ENCODE measurements at regions not wholly inside any gene's neighbourhood (a gene's known extent, or its start where the extent isn't known, plus 50 kb on each side); places are given as distances from the start of the nearest gene placed in this dataset.
"Not testable (repeated sequence)": the region's sequence is repeated elsewhere in the genome, so short reads cannot be mapped to it uniquely, and the experiment has no call there.

DNA sequence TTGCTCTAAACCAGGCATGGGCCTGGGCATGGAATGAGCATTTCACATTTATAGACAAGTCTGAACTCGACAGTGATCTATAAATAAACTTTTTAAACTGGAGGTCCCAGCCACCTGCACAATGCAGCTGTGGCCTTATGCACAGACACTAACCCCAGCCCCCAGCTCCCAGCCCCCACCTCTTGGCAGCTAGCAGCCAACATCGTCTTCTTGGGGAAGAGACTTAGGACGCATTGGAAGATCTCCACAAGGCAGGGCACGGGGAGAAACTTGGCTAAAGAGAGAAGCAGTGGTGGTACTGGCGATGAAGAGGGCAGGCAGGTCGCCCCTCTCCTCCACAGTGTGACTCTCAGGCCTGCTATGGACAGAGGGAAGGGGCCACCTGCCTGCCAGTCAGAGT, 213.2 kb downstream of the ANAPC1 start:
- no peak for DNase-seq
- Histone ChIP-seq H3K4me1 (ENCODE audit: insufficient read depth, low read length) (no peaks in the 10 kb centered on the region), H3K27me3 (ENCODE audit: control insufficient read depth in 1 of 2, insufficient read depth in 2 of 2, low read length in 2 of 2) (no peaks in the 10 kb centered on the region), H3K36me3 (ENCODE audit: insufficient read depth, low read length) (no peaks in the 10 kb centered on the region), H3K4me3 (ENCODE audit: low read length) (no peak overlapping the region), H3K27ac (ENCODE audit: low read depth in 1 of 2, low read length in 2 of 2) (no peak overlapping the region), H3K9me3 (ENCODE audit: control insufficient read depth in 1 of 2, insufficient read depth in 1 of 2, low read length in 2 of 2) (peaks cover 0 to 4% of the 10 kb centered on the region in 2 experiments)
- ChIA-PET POLR2A (no interaction called here), CTCF (no interaction called here)
- no peak for ATAC-seq (ENCODE audit: poor library complexity)
- H3K4me1 Mint-ChIP-seq (ENCODE audit: low read depth): no peaks in the 10 kb centered on the region
- H3K27me3 Mint-ChIP-seq: no peaks in the 10 kb centered on the region
- no peaks in the 10 kb centered on the region for H3K36me3 Mint-ChIP-seq (ENCODE audit: low read depth)
- no peaks in the 10 kb centered on the region for H3K9me3 Mint-ChIP-seq
- intact Hi-C loops (cut with DNase I, micrococcal nuclease): no loop called here
- no peak overlapping the region for H3K4me3 Mint-ChIP-seq
- H3K27ac Mint-ChIP-seq: no peak overlapping the region
- TF ChIP-seq, protein P1, sequence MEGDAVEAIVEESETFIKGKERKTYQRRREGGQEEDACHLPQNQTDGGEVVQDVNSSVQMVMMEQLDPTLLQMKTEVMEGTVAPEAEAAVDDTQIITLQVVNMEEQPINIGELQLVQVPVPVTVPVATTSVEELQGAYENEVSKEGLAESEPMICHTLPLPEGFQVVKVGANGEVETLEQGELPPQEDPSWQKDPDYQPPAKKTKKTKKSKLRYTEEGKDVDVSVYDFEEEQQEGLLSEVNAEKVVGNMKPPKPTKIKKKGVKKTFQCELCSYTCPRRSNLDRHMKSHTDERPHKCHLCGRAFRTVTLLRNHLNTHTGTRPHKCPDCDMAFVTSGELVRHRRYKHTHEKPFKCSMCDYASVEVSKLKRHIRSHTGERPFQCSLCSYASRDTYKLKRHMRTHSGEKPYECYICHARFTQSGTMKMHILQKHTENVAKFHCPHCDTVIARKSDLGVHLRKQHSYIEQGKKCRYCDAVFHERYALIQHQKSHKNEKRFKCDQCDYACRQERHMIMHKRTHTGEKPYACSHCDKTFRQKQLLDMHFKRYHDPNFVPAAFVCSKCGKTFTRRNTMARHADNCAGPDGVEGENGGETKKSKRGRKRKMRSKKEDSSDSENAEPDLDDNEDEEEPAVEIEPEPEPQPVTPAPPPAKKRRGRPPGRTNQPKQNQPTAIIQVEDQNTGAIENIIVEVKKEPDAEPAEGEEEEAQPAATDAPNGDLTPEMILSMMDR (IDR thresholded peaks at IDR 0.05): no peak

DNA sequence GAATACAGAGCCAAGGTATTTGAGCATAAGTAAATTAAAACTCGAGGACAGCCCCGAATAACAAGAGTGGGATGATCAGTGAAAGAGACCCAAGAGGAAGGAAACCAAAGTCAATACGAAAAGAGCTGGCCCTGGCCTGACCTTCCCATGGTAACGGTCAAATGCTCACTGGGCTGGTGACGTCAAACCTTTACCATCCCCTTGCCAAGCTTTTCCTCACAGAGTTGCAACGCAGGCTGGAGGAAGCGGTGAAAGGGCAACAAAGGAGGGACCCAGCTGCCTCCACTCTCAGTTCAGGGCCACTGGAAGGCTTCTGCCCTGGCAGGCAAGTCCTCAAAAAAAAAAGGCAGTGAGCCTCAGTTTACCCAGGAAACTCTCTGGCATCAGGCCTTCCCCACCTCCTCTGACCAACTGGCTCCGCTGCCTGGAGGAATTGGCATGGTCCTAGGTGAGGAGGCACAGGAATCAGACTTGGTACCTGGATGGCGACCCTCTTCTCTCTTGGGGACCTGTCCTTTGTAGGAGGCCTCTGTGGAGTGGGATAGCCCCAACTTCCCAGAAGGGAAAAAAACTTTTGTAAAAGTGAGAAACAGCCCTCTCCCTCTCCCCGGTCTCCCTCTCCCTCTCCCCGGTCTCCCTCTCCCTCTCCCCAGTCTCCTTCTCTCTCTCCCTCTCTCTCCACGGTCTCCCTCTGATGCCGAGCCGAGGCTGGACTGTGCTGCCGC, 212.4 kb downstream of the ANAPC1 start:
- Histone ChIP-seq H3K4me3 (ENCODE audit: low read length) (no peak overlapping the region), H3K36me3 (ENCODE audit: insufficient read depth, low read length) (no peaks in the 10 kb centered on the region), H3K27ac (ENCODE audit: low read depth in 1 of 2, low read length in 2 of 2) (no peak overlapping the region), H3K27me3 (ENCODE audit: control insufficient read depth in 1 of 2, insufficient read depth in 2 of 2, low read length in 2 of 2) (no peaks in the 10 kb centered on the region), H3K9me3 (ENCODE audit: control insufficient read depth in 1 of 2, insufficient read depth in 1 of 2, low read length in 2 of 2) (peaks cover 0 to 4% of the 10 kb centered on the region in 2 experiments), H3K4me1 (ENCODE audit: insufficient read depth, low read length) (no peaks in the 10 kb centered on the region)
- DNase-seq: peak in 2 of 14 experiments; percentile 53 to 54
- ChIA-PET CTCF (no interaction called here), POLR2A (no interaction called here)
- H3K9me3 Mint-ChIP-seq: no peaks in the 10 kb centered on the region
- no peaks in the 10 kb centered on the region for H3K36me3 Mint-ChIP-seq (ENCODE audit: low read depth)
- TF ChIP-seq, protein P1 (IDR thresholded peaks at IDR 0.05): no peak
- no peaks in the 10 kb centered on the region for H3K27me3 Mint-ChIP-seq
- H3K4me1 Mint-ChIP-seq (ENCODE audit: low read depth): no peaks in the 10 kb centered on the region
- no peak for ATAC-seq (ENCODE audit: poor library complexity)
- no peak overlapping the region for H3K4me3 Mint-ChIP-seq
- H3K27ac Mint-ChIP-seq: no peak overlapping the region
- intact Hi-C loops (cut with DNase I, micrococcal nuclease): no loop called here

DNA sequence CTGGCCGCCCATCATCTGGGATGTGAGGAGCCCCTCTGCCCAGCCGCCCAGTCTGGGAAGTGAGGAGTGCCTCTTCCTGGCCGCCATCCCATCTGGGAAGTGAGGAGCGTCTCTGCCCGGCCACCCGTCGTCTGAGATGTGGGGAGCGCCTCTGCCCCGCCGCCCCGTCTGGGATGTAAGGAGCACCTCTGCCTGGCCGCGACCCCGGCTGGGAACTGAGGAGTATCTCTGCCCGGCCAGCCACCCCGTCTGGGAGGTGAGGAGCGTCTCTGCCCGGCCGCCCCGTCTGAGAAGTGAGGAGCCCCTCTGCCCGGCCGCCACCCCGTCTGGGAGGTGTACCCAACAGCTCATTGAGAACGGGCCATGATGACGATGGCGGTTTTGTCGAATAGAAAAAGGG, 211.4 kb downstream of the ANAPC1 start:
- H3K4me1 Mint-ChIP-seq (ENCODE audit: low read depth); H3K27me3 Mint-ChIP-seq; CTCF ChIA-PET; H3K36me3 Mint-ChIP-seq (ENCODE audit: low read depth); ATAC-seq (ENCODE audit: poor library complexity); H3K27ac Mint-ChIP-seq; H3K27me3 ChIP-seq (ENCODE audit: control insufficient read depth in 1 of 2, insufficient read depth in 2 of 2, low read length in 2 of 2); H3K4me3 ChIP-seq (ENCODE audit: low read length); H3K9me3 ChIP-seq (ENCODE audit: control insufficient read depth in 1 of 2, insufficient read depth in 1 of 2, low read length in 2 of 2); H3K9me3 Mint-ChIP-seq; POLR2A ChIA-PET; H3K4me3 Mint-ChIP-seq; H3K36me3 ChIP-seq (ENCODE audit: insufficient read depth, low read length); H3K4me1 ChIP-seq (ENCODE audit: insufficient read depth, low read length); DNase-seq; intact Hi-C loops (cut with DNase I, micrococcal nuclease); H3K27ac ChIP-seq (ENCODE audit: low read depth in 1 of 2, low read length in 2 of 2): not testable (repeated sequence)

DNA sequence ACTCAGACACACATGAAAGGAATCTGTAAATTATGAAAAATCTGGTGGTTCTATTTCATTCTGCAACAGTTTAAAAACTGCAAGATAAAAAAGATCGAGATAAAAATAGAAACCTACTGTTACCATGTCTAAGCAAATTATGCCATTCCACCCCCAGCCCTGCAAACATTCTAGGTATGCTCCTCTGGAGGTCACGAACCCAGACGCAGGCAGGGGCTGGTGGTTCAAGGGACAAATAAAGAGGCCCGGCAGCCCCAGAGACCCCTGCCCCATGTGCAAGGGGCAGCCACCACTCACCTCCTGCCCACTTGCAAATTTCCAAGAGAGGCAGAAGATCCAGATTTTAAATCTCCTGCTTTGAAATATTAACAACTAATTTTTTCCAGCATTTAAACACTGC, 210.5 kb downstream of the ANAPC1 start:
- no peaks in the 10 kb centered on the region for H3K9me3 ChIP-seq (ENCODE audit: control insufficient read depth in 1 of 2, insufficient read depth in 1 of 2, low read length in 2 of 2)
- ATAC-seq (ENCODE audit: poor library complexity) (no peak), DNase-seq (no peak)
- TF ChIP-seq, protein P1 (IDR thresholded peaks at IDR 0.05): no peak
- H3K4me3 Mint-ChIP-seq: no peak overlapping the region
- no peak overlapping the region for H3K27ac ChIP-seq (ENCODE audit: low read depth in 1 of 2, low read length in 2 of 2)
- no peaks in the 10 kb centered on the region for H3K9me3 Mint-ChIP-seq
- intact Hi-C loops (cut with DNase I, micrococcal nuclease): no loop called here
- no peaks in the 10 kb centered on the region for H3K4me1 Mint-ChIP-seq (ENCODE audit: low read depth)
- no peaks in the 10 kb centered on the region for H3K4me1 ChIP-seq (ENCODE audit: insufficient read depth, low read length)
- no peak overlapping the region for H3K4me3 ChIP-seq (ENCODE audit: low read length)
- H3K36me3 Mint-ChIP-seq (ENCODE audit: low read depth): no peaks in the 10 kb centered on the region
- ChIA-PET CTCF (no interaction called here), POLR2A (no interaction called here)
- H3K36me3 ChIP-seq (ENCODE audit: insufficient read depth, low read length): no peaks in the 10 kb centered on the region
- H3K27ac Mint-ChIP-seq: no peak overlapping the region
- H3K27me3 ChIP-seq (ENCODE audit: control insufficient read depth in 1 of 2, insufficient read depth in 2 of 2, low read length in 2 of 2): no peaks in the 10 kb centered on the region
- H3K27me3 Mint-ChIP-seq: no peaks in the 10 kb centered on the region
